Thoracic aorta (tissue), 2 donors: ENCODE measurements at regions not wholly inside any gene's neighbourhood (a gene's known extent, or its start where the extent isn't known, plus 50 kb on each side); places are given as distances from the start of the nearest gene placed in this dataset.

Source experiments
- ATAC-seq: fragments of 150-250 bp; one replicate; pipeline ENCODE4 v1.8.0; 2017; ENCODE audit warnings: low read depth; ENCODE audit not compliant: insufficient number of reproducible peaks, low FRiP score
- DNase-seq: peaks from one replicate; pipeline ENCODE4 v3.0.0-alpha.2; 2020; ENCODE audit warnings: low spot score
- H3K27ac ChIP-seq, 2 donors: fragments of 200-600 bp; sonication (generic); 1 replicate in 1 of 2; 2 replicates in 1 of 2; pipeline ENCODE4 v1.5.1; 2016; ENCODE audit warnings: mild to moderate bottlenecking in 2 of 2, moderate library complexity in 2 of 2
- H3K27me3 ChIP-seq: fragments of 200-600 bp; sonication (generic); replicated peaks from 2 replicates; pipeline ENCODE4 v1.6.0; 2016; ENCODE audit warnings: mild to moderate bottlenecking; ENCODE audit not compliant: insufficient read depth
- H3K36me3 ChIP-seq: fragments of 200-600 bp; sonication (generic); one replicate; pipeline ENCODE4 v1.5.1; 2016
- H3K4me1 ChIP-seq, 2 donors: fragments of 200-600 bp; sonication (generic); 1 replicate in 1 of 2; 2 replicates in 1 of 2; pipeline versions ENCODE4 v1.5.1 to v1.6.0; 2016; ENCODE audit warnings: low read depth in 2 of 2, mild to moderate bottlenecking in 1 of 2; ENCODE audit not compliant: control insufficient read depth in 1 of 2
- H3K4me3 ChIP-seq: fragments of 200-600 bp; sonication (generic); 2 replicates; pipeline ENCODE4 v1.5.1; 2016; ENCODE audit warnings: mild to moderate bottlenecking
- H3K9me3 ChIP-seq: fragments of 200-600 bp; sonication (generic); 2 replicates; pipeline ENCODE4 v1.5.1; 2016
- TF ChIP-seq, protein P1 (sequence below): fragments of 200-600 bp; sonication (generic); IDR thresholded peaks from one replicate; pipeline ENCODE4 v1.5.1; 2019; ENCODE audit warnings: antibody characterized with exemption

DNA sequence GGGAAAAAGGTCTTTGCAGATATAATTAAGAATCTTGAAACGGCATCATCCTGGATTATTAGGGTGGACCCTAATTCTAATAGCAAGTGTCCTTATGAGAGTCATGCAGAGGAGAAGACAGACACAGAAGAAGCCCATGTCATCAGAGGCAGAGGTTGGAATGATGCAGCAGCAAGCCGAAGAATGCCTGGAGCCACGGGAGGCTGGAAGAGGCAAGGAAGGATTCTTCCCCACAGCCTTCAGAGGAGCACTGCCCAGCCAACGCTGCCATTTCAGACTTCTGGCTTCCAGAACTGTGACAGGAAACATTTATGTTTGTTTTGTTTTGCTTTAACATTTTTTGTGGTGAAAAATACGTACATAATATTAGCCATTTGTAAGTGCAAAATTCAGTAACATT lies 72.3 kb downstream of the MCFD2 start:
- H3K27me3 ChIP-seq: no peaks in the 10 kb centered on the region
- no peak overlapping the region for H3K4me3 ChIP-seq
- TF ChIP-seq, protein P1, sequence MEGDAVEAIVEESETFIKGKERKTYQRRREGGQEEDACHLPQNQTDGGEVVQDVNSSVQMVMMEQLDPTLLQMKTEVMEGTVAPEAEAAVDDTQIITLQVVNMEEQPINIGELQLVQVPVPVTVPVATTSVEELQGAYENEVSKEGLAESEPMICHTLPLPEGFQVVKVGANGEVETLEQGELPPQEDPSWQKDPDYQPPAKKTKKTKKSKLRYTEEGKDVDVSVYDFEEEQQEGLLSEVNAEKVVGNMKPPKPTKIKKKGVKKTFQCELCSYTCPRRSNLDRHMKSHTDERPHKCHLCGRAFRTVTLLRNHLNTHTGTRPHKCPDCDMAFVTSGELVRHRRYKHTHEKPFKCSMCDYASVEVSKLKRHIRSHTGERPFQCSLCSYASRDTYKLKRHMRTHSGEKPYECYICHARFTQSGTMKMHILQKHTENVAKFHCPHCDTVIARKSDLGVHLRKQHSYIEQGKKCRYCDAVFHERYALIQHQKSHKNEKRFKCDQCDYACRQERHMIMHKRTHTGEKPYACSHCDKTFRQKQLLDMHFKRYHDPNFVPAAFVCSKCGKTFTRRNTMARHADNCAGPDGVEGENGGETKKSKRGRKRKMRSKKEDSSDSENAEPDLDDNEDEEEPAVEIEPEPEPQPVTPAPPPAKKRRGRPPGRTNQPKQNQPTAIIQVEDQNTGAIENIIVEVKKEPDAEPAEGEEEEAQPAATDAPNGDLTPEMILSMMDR: no peak
- peaks cover 19 to 35% of the 10 kb centered on the region in 2 donors for H3K4me1 ChIP-seq
- H3K27ac ChIP-seq: no peak overlapping the region
- no peaks in the 10 kb centered on the region for H3K9me3 ChIP-seq
- no peak for DNase-seq
- ATAC-seq: no peak
- H3K36me3 ChIP-seq: no peaks in the 10 kb centered on the region

DNA sequence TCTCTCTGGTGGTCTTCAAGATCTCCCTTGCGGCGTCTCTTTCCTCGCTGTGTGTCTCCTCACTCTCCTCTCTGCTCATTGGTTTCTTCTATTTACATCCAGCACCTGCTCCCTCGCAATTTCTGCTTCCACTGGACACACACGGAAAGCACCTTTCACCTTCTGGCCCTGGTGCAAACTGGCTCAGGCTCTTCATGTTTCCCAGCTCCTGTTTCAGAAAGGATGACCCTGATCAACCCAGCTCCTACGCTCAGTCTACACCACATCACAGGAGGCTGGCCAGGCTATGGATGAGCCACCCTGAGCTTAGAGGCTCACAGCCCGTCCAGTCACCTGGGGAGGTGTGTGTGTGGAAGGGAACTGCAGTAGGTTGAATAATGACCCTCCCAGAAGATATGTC lies 72.7 kb downstream of the MCFD2 start:
- Histone ChIP-seq H3K4me3 (no peak overlapping the region), H3K27ac (no peak overlapping the region), H3K36me3 (no peaks in the 10 kb centered on the region), H3K27me3 (no peaks in the 10 kb centered on the region), H3K4me1 (peaks cover 15 to 31% of the 10 kb centered on the region in 2 donors), H3K9me3 (no peaks in the 10 kb centered on the region)
- TF ChIP-seq, protein P1: no peak
- ATAC-seq (no peak), DNase-seq (no peak)

DNA sequence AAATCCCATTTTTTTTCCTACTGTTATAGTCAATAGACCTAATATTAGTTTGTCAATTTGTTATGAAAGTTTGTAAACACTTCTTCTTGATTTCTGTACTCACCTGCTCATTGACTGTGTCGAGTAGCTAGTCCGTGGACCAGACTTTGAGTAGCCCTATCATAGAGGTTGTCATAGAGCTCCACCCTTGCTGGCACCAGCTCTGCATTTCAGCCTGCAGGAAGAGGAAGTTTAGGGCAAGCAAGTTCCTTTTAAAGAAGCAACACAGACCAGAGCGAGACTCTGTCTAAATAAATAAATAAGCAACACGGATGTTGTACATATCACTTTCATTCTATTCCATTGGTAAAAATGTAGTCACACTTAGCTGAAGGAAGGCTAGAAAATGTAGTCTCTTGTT lies 74.0 kb downstream of the MCFD2 start:
- no peaks in the 10 kb centered on the region for H3K9me3 ChIP-seq
- H3K4me3 ChIP-seq: no peak overlapping the region
- H3K4me1 ChIP-seq: peaks cover 5 to 22% of the 10 kb centered on the region in 2 donors
- H3K27ac ChIP-seq: no peak overlapping the region
- ATAC-seq: no peak
- TF ChIP-seq, protein P1: no peak
- no peak for DNase-seq
- no peaks in the 10 kb centered on the region for H3K36me3 ChIP-seq
- H3K27me3 ChIP-seq: no peaks in the 10 kb centered on the region

DNA sequence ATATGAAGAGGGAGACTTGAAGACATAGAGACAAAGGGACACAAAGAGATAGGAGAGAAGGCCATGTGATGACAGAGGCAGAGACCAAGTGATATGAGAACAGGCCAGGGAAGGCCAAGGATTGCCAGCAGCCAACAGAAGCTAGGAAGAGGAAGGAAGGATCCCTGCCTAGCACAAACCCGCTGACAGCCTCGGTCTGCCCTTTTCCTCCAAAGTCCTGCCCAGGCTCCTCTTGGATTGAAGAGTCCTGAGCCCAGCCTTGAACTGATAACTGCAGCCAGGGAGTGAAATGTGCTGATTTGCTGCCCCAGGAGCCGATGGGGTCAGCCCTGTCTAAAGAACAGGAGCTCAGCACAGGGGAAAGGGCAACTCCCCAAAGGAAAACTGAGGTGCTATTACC lies 76.6 kb downstream of the MCFD2 start:
- DNase-seq: no peak
- H3K4me1 ChIP-seq: peaks cover 0 to 13% of the 10 kb centered on the region in 2 donors
- no peak overlapping the region for H3K4me3 ChIP-seq
- H3K36me3 ChIP-seq: no peaks in the 10 kb centered on the region
- H3K27me3 ChIP-seq: no peaks in the 10 kb centered on the region
- no peaks in the 10 kb centered on the region for H3K9me3 ChIP-seq
- H3K27ac ChIP-seq: no peak overlapping the region
- ATAC-seq: no peak
- TF ChIP-seq, protein P1: no peak

DNA sequence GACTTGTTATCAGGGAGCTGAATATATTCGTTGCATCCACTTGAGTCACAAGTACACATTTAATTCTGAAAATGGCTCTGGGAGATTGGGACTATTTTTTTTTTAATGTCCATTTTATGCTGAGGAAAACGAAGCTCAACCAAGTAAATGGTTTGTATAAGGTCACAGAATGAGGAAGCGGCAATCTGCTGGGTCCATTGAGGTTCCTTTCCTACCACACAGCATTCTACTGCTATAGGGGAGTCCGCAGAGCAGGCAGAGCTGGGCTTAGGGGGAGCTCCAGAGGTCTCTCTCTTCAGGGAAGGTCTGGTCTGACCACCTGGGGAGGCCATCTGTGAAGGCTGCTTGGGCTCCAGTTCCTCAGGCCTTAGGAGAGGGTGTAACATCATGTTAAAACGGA lies 77.9 kb downstream of the MCFD2 start:
- DNase-seq: no peak
- no peaks in the 10 kb centered on the region for H3K27me3 ChIP-seq
- H3K36me3 ChIP-seq: no peaks in the 10 kb centered on the region
- no peaks in the 10 kb centered on the region for H3K9me3 ChIP-seq
- no peak overlapping the region for H3K27ac ChIP-seq
- TF ChIP-seq, protein P1: no peak
- no peak for ATAC-seq
- peaks cover 0 to 13% of the 10 kb centered on the region in 2 donors for H3K4me1 ChIP-seq
- H3K4me3 ChIP-seq: no peak overlapping the region
